HG03469 (cell line): ENCODE measurements at regions not wholly inside any gene's neighbourhood (a gene's known extent, or its start where the extent isn't known, plus 50 kb on each side); places are given as distances from the start of the nearest gene placed in this dataset.
A peak's percentile ranks its signal among the peaks of the same experiment; 100 is the strongest.

Experiments used
- ATAC-seq: cut with Tn5 transposase; IDR thresholded peaks from one replicate; pipeline ENCODE4 v1.9.1; 2021; ENCODE audit warnings: mild to moderate bottlenecking, moderate library complexity, moderate number of reproducible peaks; ENCODE audit not compliant: unreplicated experiment

- ATAC-seq, result no peak
These were observed 71.3 kb upstream of the ENOX2 start for GRCh38 chrX:130974323-130974722.

DNA sequence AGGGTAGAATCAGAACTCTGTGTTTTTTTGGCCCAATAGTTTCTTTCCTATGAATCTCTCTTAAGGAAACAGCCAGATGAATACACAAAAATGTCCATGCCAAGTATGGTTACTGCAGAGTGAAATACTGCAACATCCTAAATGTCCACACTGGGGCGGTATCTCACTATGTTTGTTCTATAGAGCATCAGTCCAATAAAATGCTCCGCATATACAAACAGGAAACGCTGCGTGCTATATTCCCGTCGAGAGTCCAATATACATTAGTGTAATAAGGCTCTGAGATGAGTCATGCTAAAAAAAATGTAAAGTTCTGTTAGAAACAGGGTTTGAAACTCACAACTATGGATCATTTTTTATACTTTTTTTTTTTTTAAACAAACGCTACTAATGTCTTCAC, 72.9 kb upstream of the ENOX2 start:
- ATAC-seq, result peak; percentile 64

DNA sequence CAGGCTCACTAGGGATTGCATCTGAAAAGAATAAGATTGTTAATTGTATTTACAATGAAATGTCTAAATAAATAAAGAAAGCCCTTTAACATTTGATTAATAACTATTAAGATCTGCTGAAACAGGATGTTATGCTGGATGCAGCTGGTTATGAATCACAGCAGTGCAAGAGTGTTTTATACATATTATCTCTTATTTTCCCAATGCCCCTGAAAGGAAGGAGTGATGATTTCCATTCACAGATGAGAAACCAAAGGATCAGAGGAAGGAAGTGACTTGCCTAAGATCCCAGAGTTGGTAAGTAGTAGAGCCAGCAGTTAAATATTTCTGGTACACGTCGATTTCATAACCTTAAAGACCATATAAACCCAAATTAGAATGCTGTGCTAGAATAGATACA, 76.3 kb upstream of the ARHGAP36 start:
- ATAC-seq, result no peak

GRCh38 chrX:130984782-130985181, 73.4 kb upstream of the ARHGAP36 start:
- ATAC-seq, result no peak

DNA sequence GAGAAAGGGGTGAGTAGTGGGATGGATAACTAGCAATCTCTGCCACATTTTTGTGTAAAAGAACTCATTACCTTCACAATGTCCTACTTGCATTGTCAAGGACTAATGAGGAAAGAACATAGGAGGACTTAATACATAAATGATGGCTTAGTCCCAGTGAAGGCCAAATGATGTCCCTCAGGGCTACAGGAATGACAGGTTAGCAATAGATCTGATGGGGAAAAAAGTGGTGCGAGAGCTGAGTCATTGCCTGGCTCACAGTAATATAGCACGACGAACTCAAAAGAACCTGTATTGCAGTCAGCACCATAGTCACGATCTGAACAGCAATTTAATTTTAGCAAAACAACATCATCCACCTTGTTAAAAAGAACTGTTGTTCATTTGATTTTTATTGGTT, 70.9 kb upstream of the ARHGAP36 start:
- ATAC-seq, result no peak

DNA sequence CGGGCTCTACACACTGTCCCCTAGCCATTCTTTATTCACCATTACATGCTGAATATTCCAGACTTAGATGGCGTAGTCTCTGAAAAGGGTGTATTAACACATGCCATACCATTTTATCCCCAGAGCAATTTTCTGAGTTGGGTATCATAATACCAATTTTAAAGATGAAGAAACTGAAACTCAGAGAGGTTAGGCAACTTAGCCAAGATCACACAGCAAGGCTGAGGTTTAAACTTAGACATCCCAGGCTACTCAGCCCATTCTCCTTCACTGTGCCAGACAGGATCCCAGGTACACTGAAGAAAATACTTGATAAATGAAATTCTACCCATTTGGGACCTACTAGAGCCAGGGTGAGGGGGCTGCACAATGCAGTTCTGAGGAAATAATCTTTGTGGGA, 67.4 kb upstream of the ARHGAP36 start:
- no peak for ATAC-seq

DNA sequence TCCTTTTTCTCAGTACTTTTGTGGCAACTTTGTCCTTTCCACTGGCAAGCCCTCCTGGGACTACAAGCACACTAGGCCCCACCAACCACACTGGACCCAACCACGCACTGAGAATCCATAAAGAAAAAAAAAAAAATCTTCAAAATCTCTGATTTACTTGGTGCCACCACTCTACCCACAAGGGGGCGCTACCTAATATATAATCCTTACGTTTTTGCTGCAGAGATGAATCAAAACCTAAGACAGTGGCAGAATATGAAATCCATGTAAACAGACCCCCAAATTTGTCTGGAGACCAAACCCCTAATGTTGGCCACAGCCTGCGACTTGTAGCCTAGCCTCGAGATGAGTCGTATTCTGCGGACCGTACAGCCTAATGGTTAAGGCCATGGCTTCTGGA, 63.5 kb upstream of the ARHGAP36 start:
- ATAC-seq, result no peak

DNA sequence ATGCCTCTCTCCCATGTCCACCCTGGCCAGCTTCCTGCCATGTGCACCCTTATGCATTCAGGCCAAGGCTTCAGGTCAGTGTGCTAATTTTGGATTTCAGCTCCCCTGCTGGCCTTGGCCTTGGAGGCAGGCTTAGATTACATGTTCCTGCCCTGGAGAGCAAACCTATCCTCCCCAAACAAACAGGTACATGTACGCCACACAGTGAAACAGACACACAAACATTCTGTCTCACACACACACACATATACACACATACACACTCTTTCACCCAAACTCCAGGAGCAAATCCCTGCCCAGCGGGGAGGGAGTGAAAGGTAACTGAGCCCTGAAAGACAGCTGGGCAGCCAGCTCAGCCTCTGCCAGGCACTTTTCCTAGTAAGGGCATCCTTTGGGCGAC, 62.7 kb upstream of the ARHGAP36 start:
- ATAC-seq, result no peak

DNA sequence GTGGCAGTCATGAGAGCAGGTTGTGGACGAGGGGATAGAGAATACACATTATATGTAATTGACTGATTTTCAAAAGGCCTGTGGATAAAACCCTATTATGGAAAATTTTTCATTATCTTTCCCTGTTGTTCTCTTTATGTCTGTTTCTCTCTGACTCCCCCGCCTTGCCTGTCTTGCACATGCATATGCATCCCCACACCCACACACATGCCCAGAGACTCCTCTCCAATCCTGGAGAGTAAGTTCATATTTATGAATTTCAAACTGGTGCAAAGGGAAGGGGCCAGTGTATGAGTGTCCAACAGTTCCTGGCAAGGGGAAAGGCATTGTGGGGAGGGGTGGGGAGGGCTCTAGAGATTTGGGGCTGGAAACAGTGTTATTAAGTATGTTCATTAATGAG, 60.8 kb upstream of the ARHGAP36 start:
- no peak for ATAC-seq

- ATAC-seq, result no peak
These were observed 58.8 kb upstream of the ARHGAP36 start for GRCh38 chrX:130999360-130999759.
